ENCODE measurements at regions not wholly inside any gene's neighbourhood (a gene's known extent, or its start where the extent isn't known, plus 50 kb on each side); places are given as distances from the start of the nearest gene placed in this dataset.

- DNase-seq, result no peak
These were observed 427.4 kb downstream of the CETN3 start for GRCh38 chr5:89981878-89982773.

DNA sequence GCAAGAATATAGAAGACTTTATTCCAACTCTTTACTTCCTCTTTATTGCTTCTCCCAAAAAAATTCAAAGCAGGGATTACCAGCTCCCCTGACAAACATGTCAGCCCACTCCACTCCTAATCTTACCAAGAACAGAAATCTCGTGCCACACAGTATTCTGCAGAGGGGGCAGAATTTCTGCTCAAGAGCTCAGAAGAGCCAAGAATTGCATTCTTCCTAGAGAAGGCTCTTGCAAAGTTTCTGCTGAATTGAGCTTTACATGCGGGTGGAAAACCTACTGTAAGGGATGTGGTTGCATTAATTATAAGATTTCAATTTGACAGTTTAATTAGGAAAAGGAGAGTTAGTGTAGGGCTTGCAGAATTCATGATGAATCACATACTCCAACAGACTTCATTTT is 428.5 kb downstream of the CETN3 start:
- no peak for DNase-seq

DNA sequence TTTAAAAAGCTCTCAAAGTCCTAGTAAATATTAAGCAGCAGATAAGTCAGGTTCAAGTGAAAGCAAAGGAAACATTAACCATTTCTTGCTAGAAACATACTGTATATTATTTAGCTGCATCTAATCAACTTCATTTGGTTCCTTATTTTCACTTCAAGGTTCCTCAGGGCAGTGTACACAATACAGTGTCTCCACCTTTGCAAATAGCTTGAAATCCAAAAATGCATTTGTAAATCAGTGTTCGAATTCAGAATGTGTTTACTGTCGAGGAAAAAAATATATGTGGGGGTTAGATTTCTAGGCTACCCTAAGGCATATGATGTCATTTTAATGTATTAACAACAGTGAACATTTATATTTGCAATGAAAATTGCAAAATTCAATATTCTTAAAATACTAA is 436.0 kb downstream of the CETN3 start:
- no peak for DNase-seq

DNA sequence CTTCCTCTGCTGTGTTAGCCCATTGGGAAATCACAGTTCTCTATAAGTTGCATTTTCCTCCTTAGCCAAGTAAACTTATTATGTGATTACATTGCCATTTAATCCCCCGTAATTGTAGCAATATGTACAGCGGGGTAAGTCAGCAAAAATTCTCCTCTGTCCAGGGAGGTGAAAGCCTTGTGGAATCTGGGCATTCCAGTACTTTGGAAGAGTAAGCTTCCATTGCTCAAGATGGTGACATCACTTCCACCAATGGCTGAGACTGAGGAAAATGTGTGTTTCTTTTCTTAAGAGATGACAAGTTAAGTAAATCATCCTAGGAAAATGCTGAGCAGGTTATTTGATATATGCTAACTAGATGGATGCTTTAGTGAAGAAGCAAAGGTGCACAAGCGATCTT is 436.7 kb downstream of the CETN3 start:
- DNase-seq, result no peak

- no peak for DNase-seq
These were observed 440.6 kb downstream of the CETN3 start for GRCh38 chr5:89968958-89969381.

- DNase-seq, result no peak
These were observed 441.6 kb downstream of the CETN3 start for GRCh38 chr5:89967771-89968444.

DNA sequence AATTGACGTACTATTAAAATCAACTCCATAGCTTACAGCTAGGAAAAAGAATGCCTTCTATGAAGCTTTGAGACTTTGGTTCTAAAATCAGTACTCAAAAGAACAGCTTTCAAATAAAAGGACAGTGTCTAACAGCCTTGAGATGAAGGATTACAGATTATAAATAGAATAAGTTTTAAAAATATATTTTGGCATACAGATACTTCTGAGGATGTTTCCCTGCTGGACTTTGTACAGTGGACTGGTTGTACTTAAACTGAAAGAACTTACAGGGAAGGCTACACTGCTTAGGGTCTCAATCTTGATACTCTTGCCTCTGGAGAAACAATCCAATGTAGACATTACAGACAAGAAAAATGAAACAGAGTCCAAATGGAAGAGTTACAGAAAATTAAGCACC is 452.7 kb downstream of the CETN3 start:
- DNase-seq, result no peak

- no peak for DNase-seq
These were observed 454.6 kb downstream of the CETN3 start for GRCh38 chr5:89954916-89955315.

DNA sequence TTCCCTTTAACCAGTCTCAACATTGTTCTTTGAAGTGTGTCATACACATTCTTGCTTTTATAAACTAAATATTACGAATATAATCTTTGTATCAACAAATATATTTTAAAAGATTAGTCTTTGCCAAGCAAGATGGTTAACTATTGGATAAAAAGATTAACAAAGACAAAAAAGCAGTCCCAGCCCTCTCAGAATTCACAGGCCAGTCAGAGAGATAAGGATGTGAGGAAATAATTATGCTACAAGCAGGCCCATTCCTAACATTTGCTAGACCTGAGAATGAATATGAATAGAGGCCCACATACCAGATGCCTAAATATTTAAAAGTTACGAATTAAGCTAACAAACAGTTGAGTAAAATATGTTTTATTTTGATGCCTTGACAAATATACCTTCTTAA is 457.7 kb downstream of the CETN3 start:
- no peak for DNase-seq

DNA sequence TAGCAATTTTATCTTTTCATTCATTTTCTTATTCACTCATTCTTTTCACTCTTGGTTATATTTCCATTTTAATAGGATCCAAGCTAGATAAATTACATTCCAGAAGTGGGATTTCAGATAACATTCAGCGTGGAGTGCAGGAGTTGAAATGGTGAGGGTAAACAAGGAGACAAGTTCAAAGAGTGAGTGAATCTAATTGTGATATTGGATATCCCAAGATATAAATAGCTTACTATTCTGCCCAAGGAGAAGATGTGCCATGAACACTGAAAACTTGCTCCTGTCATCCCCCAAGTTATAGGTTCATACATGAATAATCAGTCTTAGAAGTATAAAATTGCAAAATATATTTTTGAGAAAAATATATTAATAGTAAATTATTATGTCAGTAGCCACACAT is 459.3 kb downstream of the CETN3 start:
- DNase-seq, result no peak

DNA sequence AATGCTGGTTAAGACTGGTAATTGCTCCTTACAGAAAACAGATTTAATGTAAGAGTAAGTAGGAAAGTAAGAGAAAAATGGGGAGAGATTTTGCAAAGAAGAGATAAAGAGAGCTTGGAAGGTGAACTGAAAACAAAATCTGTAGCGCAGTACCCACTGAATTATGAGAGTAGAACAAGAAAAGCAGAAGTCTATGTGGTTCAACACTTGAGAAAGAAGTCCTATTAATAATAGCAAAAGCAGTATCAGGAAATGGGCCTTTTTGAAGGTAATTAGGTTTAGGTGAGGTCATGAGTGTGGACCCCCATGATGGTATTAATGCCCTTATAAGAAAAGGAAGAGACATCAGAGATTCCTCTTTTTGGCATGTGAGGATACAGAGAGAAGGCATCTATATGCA is 460.6 kb downstream of the CETN3 start:
- no peak for DNase-seq

DNA sequence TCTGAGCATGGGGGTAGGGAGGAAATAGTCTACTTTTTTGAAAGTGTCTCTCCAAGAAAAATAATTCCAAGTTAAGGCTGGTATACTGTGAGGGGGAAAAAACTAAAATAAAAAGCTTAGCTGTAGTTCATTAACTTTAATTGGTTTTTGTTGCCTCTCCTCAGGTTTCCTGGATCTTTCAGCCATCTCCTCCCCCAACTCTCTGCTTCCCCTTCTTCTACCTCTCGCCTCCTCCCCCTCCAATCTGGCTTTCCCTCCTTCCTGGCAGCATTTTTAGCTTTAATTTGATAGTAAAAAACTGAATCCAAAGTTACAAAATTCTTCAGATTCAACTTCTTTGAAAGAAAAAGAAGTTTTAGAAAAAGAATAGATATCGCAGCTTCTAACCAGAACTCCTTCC is 462.6 kb downstream of the CETN3 start:
- DNase-seq, result no peak

DNA sequence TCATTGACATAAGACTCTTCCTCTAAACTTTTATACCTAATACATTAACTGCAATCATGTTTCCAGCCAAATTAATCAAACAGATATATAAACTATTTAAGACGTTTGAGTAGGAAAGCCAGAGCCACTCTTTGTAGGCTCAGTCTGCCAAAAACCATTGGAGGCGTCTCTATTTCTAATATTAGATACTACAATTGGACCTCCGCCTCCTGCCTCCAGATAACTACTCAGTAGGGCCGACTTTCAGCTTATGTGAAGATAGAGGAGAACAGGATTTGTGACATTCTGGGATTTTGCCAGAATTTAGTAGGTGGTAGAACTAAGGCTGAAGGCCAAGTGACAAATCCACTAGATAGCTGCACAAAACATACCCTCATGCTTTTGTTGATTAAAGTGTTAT is 463.0 kb downstream of the CETN3 start:
- DNase-seq, result no peak

- DNase-seq, result no peak
These were observed 467.4 kb downstream of the CETN3 start for GRCh38 chr5:89942171-89942570.

- no peak for DNase-seq
These were observed 473.0 kb downstream of the CETN3 start for GRCh38 chr5:89936576-89936975.

DNA sequence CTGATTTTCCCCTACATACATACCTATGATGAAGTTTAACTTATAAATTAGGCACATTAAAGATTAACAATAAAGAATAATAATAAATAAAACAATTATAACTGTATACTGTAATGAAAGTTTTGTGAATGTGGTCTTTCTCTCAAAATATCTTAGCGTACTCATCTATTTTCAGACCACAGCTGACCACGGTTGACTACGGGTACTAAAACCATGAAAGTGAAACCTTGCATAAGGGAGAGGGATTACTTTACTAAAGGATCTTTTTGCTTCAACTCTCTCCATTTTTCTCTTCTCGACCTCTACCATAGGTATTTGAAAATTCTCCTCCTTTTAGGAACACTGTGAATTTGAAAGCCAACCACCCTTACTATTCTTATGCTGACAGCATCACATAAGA is 475.5 kb downstream of the CETN3 start:
- DNase-seq, result no peak

GRCh38 chr5:89932771-89933181 is 476.8 kb downstream of the CETN3 start:
- DNase-seq, result no peak

- no peak for DNase-seq
These were observed 478.8 kb downstream of the CETN3 start for GRCh38 chr5:89930591-89931392.

DNA sequence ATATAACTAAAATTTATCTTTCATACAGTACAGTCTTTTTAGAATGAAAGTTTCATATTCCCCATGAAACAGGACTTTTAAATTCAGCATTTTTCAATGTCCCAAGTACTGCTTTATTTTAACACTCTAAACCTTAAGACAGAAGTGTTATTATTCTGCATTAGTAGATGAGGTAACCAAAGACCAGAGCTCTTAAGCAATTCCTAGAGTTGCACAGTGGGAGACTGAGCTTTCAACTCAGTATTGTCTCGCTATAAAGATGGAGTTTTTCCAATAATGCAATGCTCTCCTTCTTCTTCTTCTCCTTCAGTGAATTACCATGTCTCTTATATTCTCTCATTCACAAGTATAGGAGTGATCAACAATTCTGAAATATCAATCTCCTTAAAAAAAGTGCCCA is 479.7 kb downstream of the CETN3 start:
- DNase-seq, result no peak

DNA sequence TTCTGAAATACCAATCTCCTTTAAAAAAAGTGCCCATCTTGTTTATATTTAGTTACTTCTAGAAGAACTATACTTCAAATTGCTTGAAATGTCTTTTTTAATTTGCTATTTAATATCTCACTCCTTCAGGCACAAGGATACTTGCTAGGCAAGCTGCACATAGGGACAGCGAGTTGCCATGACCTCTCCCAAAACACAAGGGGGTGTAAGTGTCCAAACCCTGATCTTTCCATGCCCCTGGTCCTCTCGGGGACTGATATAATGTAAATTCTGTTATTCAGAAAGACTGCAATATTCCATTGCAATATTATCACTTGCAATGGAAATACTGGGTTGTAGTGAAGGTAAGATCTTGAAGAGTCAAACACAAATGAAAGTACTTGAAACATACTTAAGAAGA is 480.4 kb downstream of the CETN3 start:
- no peak for DNase-seq

DNA sequence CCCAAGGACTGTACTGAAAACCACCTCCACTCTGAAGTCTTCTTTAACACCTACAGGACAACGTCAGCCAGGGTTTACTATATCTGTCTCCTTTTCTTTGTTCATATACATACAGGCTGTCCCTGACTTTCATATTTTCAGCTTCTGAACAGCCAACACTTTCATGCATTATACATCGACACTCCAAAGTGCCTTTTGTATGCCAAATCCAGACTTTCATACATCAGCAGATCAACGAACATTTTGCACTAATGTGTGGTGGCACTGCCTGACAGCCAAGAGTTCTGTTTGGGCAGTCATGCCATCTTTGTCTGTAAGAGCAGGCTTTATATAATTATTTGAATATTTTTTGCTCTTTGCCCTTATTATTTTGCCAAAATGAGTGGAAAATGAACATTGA is 487.4 kb downstream of the CETN3 start:
- DNase-seq, result no peak

GRCh38 chr5:89917112-89917511 is 492.4 kb downstream of the CETN3 start:
- DNase-seq, result no peak

DNA sequence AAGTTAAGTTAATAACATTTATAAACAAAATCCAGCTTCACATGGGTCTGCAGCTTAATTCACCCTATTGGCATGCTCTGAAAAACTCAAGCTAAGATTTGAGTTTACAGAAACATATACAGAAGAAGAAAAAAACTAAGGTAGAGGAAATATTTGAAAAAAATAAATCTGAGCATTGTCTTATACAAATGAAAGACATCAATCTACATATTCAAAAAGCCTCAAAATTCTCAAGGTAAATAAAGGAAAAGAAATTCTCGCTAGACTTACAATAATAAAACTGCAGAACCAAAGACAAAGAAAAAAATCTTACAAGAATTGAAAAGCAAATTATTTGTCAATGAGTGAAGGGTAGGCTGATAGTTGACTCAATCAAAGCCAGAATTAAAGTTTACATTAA is 493.4 kb downstream of the CETN3 start:
- DNase-seq, result no peak

DNA sequence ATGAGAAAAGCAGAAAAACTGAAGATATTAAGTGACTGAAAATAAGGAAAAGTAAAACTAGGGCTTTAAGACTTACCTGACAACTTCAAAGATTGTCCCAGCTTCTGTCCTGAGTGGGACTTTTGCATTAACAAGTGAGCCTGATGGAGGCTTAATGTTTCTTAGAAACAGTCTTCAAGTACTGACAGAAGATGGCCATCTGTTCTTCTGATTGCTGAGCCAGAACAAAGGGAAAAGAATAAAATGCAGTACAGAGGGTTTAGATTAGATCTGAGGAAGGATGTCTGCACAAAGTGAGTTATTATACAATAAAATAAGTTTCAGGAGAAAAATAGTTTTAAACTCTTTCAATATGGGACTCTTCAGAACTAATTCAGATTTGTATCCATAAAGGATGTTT is 500.7 kb downstream of the CETN3 start:
- no peak for DNase-seq

Measured in islet precursor cell (in vitro differentiated cells).